Upper lobe of left lung (tissue), 6 donors: ENCODE measurements at regions not wholly inside any gene's neighbourhood (a gene's known extent, or its start where the extent isn't known, plus 50 kb on each side); places are given as distances from the start of the nearest gene placed in this dataset.

Experiments used
- ATAC-seq, 2 donors: fragments of 200-7000 bp; cut with Tn5 transposase; one replicate each; pipeline ENCODE4 v1.9.1; 2022; ENCODE audit warnings: mild to moderate bottlenecking in 2 of 2, moderate library complexity in 2 of 2; ENCODE audit not compliant: low FRiP score in 2 of 2
- DNase-seq, 2 donors: peaks; one replicate each; pipeline ENCODE4 v3.0.0-alpha.2; 2019 to 2020
- H3K27ac ChIP-seq, 4 donors: fragments of 200-600 bp; sonication (generic); one replicate each; pipeline ENCODE4 v1.5.1; 2016 to 2019
- H3K27me3 ChIP-seq, 4 donors: fragments of 200-600 bp; sonication (generic); one replicate each; pipeline ENCODE4 v1.5.1; 2017 to 2019
- H3K36me3 ChIP-seq, 4 donors: fragments of 200-600 bp; sonication (generic); one replicate each; pipeline ENCODE4 v1.5.1; 2016 to 2019
- H3K4me1 ChIP-seq, 4 donors: fragments of 200-600 bp; sonication (generic); one replicate each; pipeline ENCODE4 v1.5.1; 2018 to 2019
- H3K4me3 ChIP-seq, 4 donors: fragments of 200-600 bp; sonication (generic); one replicate each; pipeline ENCODE4 v1.5.1; 2017 to 2019; ENCODE audit warnings: mild to moderate bottlenecking in 2 of 4, moderate library complexity in 1 of 4
- H3K9me3 ChIP-seq, 4 donors: fragments of 200-600 bp; sonication (generic); one replicate each; pipeline ENCODE4 v1.5.1; 2018 to 2019
- CTCF ChIP-seq, 6 experiments: fragments of 450-650 bp in 4 of 6; fragments of 200-600 bp in 2 of 6; sonication (generic) in 2 of 6; IDR thresholded peaks; one replicate each; pipeline ENCODE4 v1.5.1; 2016 to 2019; ENCODE audit warnings: antibody characterized with exemption in 6 of 6
- EP300 ChIP-seq, 4 donors: sonication (generic); formaldehyde crosslinking; IDR thresholded peaks; one replicate each; pipeline ENCODE4 v1.5.1; 2017; ENCODE audit warnings: antibody characterized with exemption in 4 of 4, control low read depth in 2 of 4
- POLR2A ChIP-seq, 4 donors: fragments of 450-650 bp; IDR thresholded peaks; one replicate each; pipeline ENCODE4 v1.5.1; 2016 to 2017; ENCODE audit warnings: antibody characterized with exemption in 4 of 4, mild to moderate bottlenecking in 2 of 4
- POLR2AphosphoS5 ChIP-seq, 2 donors: sonication (generic); formaldehyde crosslinking; IDR thresholded peaks; one replicate each; pipeline ENCODE4 v1.5.1; 2017; ENCODE audit warnings: antibody characterized with exemption in 2 of 2
- WGBS, 2 donors: methylation state at CpG; one replicate each; pipeline ENCODE4 v1.1.5; 2017 to 2018; 5-methylcytosine and 5-hydroxymethylcytosine counted together
- donor health status: DM: no; HTN: no; CAD: no; lungs with moderate emphysema.
- donor health status: DM: no; HTN: yes; CAD: no; lungs with severe emphysema.

DNA sequence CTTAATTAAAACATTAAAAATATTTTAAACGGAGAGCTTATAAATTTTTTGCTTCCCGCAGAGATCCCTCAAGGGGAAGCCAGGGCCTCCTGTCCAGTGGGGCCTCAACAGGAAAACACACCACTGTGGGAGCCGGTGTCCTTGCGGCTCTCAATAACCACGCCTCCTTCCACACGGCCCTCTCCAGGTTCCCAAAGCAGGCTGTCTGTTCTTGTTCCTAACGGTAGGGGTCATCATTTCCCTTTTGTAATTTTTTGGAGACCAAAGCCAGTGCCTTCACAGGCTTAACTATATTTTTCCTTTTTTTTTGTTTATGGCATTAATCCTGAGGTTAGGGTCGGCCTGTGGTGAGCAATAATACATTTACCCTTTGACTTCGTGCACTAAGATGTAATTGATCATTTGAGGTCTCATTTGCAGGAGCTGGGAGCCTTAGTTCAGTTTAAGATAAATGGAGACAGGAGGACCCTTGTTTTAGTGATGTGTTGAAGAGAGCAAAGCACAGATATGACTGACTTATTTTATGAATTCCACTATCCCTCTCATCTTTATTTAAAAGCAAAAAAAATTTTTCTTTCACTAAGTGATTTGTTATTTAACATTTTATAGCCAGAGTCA, 77.5 kb upstream of the N4BP1 start:
- Histone ChIP-seq H3K27ac (no peak overlapping the region), H3K9me3 (no peaks in the 10 kb centered on the region), H3K4me1 (no peaks in the 10 kb centered on the region), H3K27me3 (no peaks in the 10 kb centered on the region), H3K36me3 (no peaks in the 10 kb centered on the region), H3K4me3 (no peak overlapping the region)
- no peak for TF ChIP-seq EP300 (IDR thresholded peaks at IDR 0.05)
- TF ChIP-seq CTCF (IDR thresholded peaks at IDR 0.05) = peak; percentile 19 to 65 (median 48)
- peak; percentile 75 to 89 for ATAC-seq
- 1 to 4% methylated on average over 9 of the region's 9 CpGs for WGBS, 2 donors
- DNase-seq = peak in 1 of 2 donors; percentile 43

DNA sequence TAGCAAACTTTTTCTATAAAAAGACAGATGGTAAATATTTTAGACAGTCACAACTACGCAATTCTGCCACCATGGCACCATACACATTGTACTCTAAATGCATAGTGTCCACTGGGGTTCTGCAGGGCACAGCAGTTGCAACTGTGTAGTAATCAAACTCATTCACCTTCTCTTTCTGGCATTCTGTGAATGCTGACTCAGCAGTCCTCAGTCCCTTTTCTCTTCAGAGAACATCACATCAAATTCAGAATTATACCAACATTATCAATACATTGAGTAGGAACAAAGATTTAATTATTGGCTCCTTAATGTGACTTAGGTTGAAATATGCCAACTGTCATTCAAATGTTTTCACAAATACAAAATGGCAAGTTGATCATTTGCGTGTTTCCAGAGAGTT, 74.2 kb upstream of the N4BP1 start:
- 85 to 94% methylated on average over 2 of the region's 2 CpGs for WGBS, 2 donors
- Histone ChIP-seq H3K9me3 (no peaks in the 10 kb centered on the region), H3K4me3 (no peak overlapping the region), H3K36me3 (no peaks in the 10 kb centered on the region), H3K4me1 (no peaks in the 10 kb centered on the region), H3K27ac (no peak overlapping the region), H3K27me3 (no peaks in the 10 kb centered on the region)
- DNase-seq (no peak), ATAC-seq (no peak)
- TF ChIP-seq POLR2AphosphoS5 (IDR thresholded peaks at IDR 0.05) (no peak), EP300 (IDR thresholded peaks at IDR 0.05) (no peak), POLR2A (IDR thresholded peaks at IDR 0.05) (no peak), CTCF (IDR thresholded peaks at IDR 0.05) (no peak)

DNA sequence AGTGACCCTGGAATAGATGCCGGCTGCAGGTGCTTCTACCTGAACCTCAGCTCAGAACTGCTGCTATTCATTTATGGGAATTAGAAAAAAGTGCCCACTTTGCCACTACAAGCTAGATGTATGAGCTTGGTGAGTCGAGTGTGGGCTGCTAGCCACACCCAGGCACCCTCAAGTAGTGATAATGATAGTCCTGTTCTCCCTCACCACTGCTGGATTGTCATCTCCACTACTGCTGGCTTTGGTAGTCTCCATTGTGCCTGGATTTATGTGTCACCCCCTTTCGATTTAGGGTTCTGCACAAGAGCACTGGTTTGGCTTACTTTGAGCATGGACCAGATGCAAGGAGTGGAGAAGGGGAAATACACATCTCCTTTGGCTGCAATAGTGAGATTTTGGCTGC, 73.0 kb upstream of the N4BP1 start:
- H3K27me3 ChIP-seq = no peaks in the 10 kb centered on the region
- no peak for TF ChIP-seq EP300 (IDR thresholded peaks at IDR 0.05)
- TF ChIP-seq POLR2AphosphoS5 (IDR thresholded peaks at IDR 0.05) = no peak
- TF ChIP-seq CTCF (IDR thresholded peaks at IDR 0.05) = no peak
- TF ChIP-seq POLR2A (IDR thresholded peaks at IDR 0.05) = no peak
- H3K9me3 ChIP-seq = no peaks in the 10 kb centered on the region
- H3K4me1 ChIP-seq = no peaks in the 10 kb centered on the region
- no peak overlapping the region for H3K4me3 ChIP-seq
- ATAC-seq (no peak), DNase-seq (no peak)
- no peak overlapping the region for H3K27ac ChIP-seq
- no peaks in the 10 kb centered on the region for H3K36me3 ChIP-seq
- WGBS, 2 donors = 35 to 68% methylated on average over 3 of the region's 3 CpGs

DNA sequence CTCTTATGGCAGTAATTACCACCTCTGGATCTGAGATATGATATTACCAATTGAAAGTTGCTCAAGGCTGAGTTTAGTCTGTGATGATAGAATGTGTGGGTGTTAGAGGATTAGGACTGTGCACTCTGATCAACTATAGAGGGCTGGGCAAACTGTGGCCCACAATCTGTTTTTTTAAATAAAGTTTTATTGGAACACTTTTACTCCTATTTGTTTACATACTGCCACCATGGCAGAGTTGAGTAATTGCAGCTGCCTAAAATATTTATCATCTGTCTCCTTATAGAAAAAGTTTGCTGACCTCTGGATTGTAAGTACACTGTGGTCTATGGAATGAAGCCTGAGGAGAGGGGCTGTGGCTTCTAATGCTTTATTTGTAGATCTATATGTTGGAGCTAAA, 71.5 kb upstream of the N4BP1 start:
- ATAC-seq (no peak), DNase-seq (no peak)
- H3K36me3 ChIP-seq = no peaks in the 10 kb centered on the region
- TF ChIP-seq CTCF (IDR thresholded peaks at IDR 0.05) = no peak
- TF ChIP-seq POLR2AphosphoS5 (IDR thresholded peaks at IDR 0.05) = no peak
- no peak for TF ChIP-seq EP300 (IDR thresholded peaks at IDR 0.05)
- no peak for TF ChIP-seq POLR2A (IDR thresholded peaks at IDR 0.05)
- no peak overlapping the region for H3K27ac ChIP-seq
- no peaks in the 10 kb centered on the region for H3K9me3 ChIP-seq
- no peaks in the 10 kb centered on the region for H3K4me1 ChIP-seq
- no peak overlapping the region for H3K4me3 ChIP-seq
- H3K27me3 ChIP-seq = no peaks in the 10 kb centered on the region

DNA sequence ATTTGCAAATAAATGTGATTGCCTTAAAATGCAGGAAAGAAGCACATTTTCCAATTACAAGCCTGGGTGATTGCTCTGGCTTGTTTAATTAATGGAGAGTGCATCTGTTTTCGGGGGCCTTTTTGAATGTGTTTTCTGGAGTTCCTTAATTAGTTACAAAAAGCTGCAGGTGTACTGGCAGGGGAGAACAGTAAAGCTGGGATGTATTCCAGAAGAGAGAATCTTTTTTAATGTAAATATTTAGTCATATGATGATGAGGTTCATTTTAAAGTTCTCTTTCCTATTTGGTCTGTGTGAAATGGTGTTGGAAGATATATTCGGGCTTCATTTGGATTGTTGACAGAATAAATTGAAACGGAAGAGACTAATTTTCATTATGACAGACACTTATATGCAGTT, 70.9 kb upstream of the N4BP1 start:
- H3K9me3 ChIP-seq = no peaks in the 10 kb centered on the region
- H3K4me3 ChIP-seq = no peak overlapping the region
- TF ChIP-seq POLR2A (IDR thresholded peaks at IDR 0.05) = no peak
- TF ChIP-seq POLR2AphosphoS5 (IDR thresholded peaks at IDR 0.05) = no peak
- no peak for TF ChIP-seq EP300 (IDR thresholded peaks at IDR 0.05)
- TF ChIP-seq CTCF (IDR thresholded peaks at IDR 0.05) = no peak
- no peak for DNase-seq
- H3K27me3 ChIP-seq = no peaks in the 10 kb centered on the region
- no peaks in the 10 kb centered on the region for H3K36me3 ChIP-seq
- ATAC-seq = no peak
- H3K27ac ChIP-seq = no peak overlapping the region
- 71 to 82% methylated on average over 3 of the region's 3 CpGs for WGBS, 2 donors
- no peaks in the 10 kb centered on the region for H3K4me1 ChIP-seq
